Fibroblast of the conjunctiva (primary cell): ENCODE measurements at regions not wholly inside any gene's neighbourhood (a gene's known extent, or its start where the extent isn't known, plus 50 kb on each side); places are given as distances from the start of the nearest gene placed in this dataset.
"Not testable (repeated sequence)": the region's sequence is repeated elsewhere in the genome, so short reads cannot be mapped to it uniquely, and the experiment has no call there.

Source experiments
- DNase-seq: peaks from one replicate; pipeline ENCODE4 v3.0.0-alpha.2; 2010; ENCODE audit warnings: low read depth

- DNase-seq, result no peak
Measured at GRCh38 chrX:16320765-16321355, 153.6 kb downstream of the MAGEB17 start.

DNA sequence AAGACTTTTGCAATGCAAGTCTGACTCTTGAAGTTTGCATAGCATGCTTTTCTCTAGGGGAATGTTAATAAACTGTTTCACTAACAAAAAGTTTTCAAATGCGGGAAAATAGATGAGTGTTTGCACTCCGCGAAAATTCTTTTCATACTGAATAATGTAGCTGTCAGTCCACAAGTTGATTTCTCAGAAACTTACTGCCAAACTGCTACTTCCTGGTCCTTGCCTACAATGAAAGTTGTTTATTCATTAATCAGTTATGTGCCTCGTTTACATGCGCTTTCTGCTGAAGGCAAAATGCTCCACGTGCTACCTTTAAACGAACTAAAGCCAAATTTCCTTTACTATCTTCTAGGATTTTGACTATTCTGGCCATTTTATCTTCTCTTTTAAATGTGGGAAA is 166.2 kb downstream of the MAGEB17 start:
- no peak for DNase-seq

- DNase-seq, result no peak
Measured at GRCh38 chrX:16335181-16335580, 167.9 kb downstream of the MAGEB17 start.

DNA sequence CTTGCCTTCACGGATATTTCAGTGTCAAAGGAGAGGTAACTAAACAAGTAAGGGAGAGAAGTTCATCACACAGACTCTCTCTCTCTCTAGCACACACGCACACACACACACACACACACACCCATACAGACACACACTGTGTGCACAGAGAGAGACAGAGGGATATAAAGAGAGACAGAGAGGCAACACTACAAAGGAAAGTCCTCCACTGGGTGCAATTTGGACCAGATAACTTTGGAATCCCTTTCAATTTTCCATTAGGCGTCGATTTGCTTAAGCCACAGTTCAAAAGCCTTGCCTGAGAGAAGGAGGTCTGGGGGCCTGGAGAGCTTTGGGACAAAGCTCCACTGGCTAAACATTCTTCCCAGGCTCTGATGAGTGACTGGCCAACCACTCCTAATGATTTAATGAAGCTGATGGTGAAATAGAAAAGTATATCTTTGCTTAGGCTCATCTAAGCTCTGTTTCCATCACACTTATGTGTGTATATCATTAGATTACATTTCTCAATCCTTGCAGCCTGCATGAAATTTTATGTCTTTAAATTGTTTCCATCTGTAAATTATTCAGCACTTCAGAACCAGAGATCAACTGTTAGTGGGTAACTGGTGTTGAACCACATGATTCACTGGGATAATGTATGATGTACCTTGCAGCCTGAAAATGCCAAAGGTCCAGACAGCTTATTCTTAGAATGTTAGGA is 180.8 kb downstream of the MAGEB17 start:
- DNase-seq, result no peak

DNA sequence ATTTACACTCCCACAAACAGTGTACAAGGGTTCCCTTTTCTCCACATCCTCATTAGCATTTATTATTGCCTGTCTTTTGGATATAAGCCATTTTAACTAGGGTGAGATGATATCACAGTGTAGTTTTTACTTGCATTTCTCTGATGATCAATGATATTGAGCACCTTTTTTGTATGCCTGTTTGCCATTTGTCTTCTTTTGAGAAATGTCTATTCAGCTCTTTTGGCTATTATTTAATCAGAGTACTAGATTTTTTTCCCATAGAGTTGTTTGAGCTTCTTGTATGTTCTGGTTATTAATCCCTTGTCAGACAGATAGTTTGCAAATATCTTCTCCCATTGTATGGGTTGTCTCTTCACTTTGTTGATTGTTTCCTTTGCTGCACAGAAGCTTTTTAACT is 190.6 kb downstream of the MAGEB17 start:
- DNase-seq, result no peak

DNA sequence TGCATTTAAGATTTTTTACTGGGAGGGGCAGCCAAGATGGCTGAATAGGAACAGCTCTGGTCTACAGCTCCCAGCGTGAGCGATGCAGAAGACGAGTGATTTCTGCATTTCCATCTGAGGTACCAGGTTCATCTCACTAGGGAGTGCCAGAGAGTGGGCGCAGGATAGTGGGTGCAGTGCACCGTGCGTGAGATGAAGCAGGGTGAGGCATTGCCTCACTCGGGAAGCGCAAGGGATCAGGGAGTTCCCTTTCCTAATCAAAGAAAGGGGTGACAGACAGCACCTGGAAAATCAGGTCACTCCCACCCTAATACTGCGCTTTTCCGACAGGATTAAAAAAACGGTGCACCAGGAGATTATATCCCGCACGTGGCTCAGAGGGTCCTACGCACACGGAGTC is 192.8 kb downstream of the MAGEB17 start:
- not testable (repeated sequence) for DNase-seq

DNA sequence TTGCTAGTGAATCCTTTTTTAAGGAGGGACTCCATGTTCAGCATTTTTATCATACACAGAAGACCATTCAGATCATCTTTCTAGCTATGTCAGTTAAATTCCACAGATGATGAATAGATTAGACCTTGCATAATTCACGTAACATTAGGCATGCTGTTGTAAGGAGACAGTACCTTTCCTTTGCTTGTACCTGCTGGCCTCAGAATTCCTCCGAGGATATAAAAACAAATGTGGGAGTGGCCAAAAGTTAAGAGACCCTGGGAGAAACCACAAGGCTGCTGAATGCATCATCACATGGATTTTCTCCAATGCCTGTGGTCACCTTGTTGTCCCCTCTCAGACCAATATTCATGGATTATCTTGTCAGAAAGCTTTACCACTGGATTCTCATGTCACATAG is 201.4 kb downstream of the MAGEB17 start:
- no peak for DNase-seq

- DNase-seq, result no peak
Measured at GRCh38 chrX:16376056-16376455, 208.8 kb downstream of the MAGEB17 start.

GRCh38 chrX:16386126-16386525 is 218.8 kb downstream of the MAGEB17 start:
- no peak for DNase-seq

DNA sequence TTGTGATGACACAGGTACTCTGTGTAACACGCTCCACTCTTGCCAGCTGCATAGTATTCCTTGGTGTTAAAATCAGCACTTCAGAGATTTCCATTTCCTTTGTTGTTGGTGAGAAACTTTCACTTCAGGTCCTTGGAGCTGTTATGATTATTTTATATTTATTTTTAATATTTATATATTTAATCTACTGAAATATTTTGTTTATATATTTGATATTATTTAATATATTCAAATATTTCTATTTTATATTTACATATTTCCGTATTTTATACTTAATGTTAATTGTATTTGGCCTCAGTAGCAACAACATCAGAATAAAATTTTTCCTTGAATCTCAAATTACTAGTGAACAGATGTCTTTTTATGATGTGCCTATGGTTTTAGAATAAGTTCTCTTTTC is 225.3 kb downstream of the MAGEB17 start:
- no peak for DNase-seq

DNA sequence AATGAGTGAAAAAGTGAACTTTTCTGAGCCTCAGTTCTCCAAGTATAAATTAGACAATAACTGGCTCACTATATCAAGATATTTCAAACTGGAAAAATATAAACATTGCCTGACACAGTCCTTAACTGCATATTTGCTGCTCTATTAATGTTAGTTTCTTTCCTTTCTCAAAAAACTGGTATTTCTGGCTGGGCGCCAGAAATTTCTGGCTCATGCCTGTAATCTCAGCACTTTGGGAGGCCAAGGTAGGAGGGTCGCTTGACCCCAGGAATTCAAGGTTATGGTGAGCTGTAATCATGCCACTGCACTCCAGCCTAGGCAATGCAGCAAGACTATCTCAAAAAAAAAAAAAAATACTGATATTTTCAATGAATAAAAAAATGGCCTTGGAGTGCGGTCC is 227.0 kb downstream of the MAGEB17 start:
- DNase-seq, result no peak

DNA sequence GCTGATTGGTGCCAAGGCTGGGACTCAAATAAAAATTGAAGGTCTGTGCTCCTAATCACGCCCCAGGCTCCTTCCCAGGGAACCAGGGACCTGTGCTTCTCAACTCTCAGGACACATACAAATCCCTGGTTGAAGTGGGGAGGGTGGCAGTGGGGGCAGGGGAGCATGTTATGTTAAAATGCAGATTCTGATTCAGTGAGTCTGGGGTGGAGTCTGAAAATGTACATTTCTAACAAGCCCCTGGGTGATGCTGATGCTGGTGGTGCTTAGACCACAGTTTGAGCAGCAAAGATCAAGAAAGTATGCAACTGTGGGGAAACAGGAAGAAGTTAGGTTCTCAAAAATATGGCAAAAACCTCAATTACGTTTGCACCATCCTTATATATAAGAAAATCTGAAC is 236.5 kb downstream of the MAGEB17 start:
- no peak for DNase-seq

DNA sequence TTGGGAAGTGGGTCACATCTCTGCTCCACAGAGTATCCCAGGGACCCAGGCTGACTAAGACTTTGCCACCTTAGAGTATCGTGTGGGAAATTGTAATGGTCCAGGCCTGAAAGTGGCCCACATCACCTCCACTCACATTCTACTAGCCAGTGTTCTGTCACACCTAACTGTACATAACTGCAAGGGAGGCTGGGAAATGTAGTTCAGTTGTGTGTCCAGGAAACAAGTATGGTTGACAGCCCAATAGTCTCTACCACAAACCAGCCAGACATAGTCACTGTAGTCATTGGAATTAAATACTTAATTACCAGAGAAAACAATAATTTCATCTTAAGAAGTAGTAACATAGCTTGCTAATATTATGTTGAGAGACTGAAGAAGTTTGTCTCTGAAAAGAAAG is 233.4 kb upstream of the S100G start:
- no peak for DNase-seq

- DNase-seq, result no peak
Measured at GRCh38 chrX:16418650-16419049, 231.3 kb upstream of the S100G start.

DNA sequence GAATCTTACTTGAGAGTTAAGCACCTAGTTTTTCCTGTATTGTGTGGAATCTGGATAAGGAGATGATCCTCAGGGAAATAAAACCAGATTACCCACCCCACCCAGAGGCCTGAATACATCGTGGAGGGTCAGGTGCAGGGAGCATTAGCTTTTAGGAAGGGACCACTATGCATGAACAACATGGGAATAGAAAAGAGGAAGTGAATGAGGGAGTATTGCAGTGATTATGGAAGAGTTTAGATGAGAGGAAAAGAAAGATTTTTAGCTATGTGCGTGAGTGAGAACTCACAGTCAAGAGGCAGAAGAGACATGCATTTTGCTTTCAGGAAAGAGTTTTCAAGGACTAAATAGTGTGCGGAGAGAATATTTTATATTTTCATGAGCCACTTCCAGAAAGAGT is 222.3 kb upstream of the S100G start:
- no peak for DNase-seq

- no peak for DNase-seq
Measured at GRCh38 chrX:16429406-16429805, 220.6 kb upstream of the S100G start.

GRCh38 chrX:16431266-16431665 is 218.7 kb upstream of the S100G start:
- no peak for DNase-seq

DNA sequence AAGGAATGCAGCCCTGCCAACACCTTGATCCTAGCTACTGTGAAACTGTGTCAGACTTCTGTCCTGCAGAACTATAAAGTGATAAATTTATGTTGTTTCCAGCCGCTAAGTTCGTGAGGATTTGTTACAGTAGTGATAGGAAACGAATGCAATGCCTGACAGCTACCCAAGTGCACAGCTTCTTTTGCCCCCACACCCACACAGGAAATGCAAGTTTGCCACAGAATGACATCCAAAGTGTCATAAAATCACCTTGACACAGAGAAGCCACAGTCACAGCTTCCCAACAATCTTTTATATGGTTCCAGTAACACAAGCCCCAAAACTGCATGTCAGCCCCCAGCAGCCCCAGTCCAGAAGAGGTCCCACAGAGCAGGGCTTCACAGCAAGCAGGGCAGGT is 216.9 kb upstream of the S100G start:
- DNase-seq, result no peak

DNA sequence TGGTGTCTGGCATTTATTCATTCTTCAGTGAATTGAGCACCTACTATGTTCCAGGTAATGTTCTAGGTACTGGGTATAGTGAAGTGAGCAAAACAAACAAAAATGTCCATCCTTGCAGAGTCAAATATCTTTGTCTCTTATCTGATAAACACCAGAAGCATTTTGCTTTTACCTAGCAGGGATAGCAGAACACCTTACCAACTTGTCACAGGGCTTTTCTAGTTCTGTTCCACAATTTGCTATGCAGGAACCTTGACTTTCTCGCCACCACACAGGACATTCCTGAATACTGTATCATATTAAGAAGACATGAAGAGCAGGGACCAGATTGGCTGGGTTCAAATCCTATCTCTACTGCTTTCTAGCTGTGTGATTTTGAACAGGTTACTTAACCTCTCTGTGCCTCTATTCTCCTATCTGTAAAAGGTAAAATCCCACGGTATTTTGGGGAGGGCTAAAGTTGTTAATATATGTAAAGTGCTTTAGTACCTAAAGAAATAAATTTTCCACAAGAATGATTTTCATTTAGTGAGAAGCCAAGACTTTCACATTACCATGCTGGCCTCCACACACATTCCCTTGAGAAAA is 214.5 kb upstream of the S100G start:
- DNase-seq, result no peak

DNA sequence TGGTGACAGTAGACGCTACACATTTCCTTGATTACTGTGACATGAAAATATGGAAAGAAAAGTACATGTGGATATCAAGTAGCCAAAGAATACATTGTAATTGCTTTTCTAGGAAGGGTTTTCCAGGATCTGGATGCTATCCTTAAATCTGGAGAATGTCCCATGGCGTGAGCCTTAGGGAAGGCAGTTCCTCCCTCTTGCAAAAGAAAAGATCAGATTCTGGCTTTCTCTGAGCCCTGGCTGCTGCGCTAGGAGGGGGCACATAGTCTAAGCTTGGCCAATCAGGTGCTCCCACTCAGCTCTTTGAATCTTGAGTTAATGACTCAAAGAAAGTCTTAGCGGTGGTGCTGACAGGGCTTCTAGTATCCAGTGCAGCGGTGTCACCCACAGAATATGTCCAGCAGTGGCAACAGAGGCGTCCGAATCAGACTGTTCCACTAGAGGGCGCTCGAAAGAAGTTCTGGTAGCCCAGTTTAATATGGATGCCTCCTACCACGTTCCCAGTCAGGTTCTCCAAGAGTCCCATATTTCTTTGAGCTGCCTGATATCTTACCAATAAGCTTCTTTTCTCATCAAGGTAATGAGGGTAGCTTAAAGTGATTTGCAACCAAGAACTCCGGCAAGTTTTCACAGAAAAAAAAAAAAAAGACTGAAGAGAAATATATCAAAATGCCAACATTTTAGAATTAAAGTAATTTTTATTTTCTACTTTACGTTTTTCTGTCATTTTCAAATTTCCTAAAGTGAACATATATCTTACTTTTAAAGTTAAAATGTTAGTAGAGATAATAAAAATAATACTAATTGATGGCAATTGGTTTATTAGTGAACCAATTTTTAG is 213.4 kb upstream of the S100G start:
- DNase-seq, result peak; percentile 41

DNA sequence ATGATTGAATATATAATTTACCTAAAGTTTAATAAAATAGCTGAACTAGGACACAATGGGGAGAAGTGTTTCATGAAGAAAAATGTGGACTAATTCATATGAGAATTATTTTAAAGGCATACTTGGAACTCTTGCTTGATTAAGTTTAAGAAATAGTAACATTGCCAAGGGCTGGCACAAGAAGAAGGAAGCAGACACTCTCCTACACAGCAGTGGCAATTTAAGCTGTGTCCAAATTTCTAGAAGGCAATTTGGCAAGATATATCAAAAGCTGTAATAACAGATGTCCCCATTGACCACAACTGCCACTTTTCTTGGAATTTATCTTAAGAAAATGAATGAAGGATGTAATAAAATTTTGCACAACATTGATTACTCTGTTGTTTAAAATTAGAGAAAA is 209.5 kb upstream of the S100G start:
- DNase-seq, result no peak

DNA sequence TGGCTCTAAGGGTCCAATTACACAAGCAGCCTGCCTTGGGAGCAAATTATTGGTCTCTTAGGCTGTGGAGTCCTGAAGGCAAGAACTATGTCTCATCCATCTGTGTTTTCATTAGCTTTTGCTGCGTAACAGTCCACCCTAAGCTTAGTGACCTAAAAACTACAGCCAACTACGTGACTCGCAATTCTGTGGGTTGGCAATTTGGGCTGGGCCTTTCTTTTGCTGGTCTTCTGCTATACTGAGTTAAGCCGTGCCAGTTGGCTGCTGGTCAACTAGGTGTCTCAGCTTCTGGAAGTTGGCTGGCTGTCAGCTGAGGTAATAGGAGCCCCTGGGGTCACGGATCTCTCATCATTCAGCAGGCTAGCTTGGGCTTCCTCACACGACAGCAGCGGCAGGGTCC is 205.6 kb upstream of the S100G start:
- DNase-seq, result no peak

DNA sequence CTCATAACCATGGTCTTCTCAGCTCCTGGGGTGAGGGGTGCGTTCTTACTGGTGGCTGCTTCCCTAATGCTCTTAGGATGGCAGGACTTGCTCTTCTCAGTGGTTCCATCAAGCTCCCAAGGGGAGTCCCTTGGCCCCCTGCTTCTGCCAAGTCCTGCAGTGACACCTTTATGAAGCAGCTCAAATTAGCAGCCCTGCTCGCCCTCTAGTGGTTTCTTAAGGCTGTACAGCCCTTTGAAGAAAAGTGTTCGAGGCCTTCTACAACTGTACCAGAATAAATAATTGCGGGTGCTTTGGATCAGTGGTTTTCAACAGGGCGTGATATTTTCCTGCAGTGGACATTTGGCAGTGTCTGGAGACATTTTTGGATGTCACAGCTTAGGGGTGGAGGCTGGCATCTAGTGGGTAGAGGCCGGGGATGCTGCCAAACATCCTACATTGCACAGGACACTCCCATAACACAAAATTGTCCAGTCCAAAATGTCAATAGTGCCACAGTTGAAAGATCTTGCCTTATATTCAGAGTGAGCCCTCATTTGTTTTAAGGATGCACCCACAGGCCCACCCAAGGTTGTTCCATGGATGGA is 204.7 kb upstream of the S100G start:
- DNase-seq, result no peak
